GM21526 (cell line): ENCODE measurements at regions not wholly inside any gene's neighbourhood (a gene's known extent, or its start where the extent isn't known, plus 50 kb on each side); places are given as distances from the start of the nearest gene placed in this dataset.
"Not testable (repeated sequence)": the region's sequence is repeated elsewhere in the genome, so short reads cannot be mapped to it uniquely, and the experiment has no call there.

ENCODE experiments used
- ATAC-seq: cut with Tn5 transposase; IDR thresholded peaks from one replicate; pipeline ENCODE4 v1.9.1; 2021; ENCODE audit warnings: moderate library complexity; ENCODE audit not compliant: unreplicated experiment, low FRiP score

GRCh38 chr4:29276150-29276549, 1444.0 kb upstream of the PCDH7 start:
- ATAC-seq: no peak

DNA sequence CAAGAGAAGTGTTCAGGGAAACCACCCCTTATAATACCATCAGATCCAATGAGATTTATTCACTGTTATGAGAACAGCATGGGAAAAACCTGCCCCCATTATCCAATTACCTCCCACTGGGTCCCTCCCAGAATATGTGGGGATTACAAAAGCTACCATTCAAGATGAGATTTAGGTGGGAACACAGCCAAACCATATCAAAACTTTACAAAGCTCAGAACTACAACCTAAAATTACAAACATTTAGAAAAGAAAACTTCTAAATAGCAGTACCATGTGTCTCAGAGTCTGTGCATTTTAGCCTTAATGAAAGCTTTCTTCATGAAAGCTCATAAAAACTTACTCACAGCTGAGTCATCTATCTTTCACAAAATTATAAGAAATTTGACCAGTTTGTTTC, 1442.8 kb upstream of the PCDH7 start:
- ATAC-seq: no peak

DNA sequence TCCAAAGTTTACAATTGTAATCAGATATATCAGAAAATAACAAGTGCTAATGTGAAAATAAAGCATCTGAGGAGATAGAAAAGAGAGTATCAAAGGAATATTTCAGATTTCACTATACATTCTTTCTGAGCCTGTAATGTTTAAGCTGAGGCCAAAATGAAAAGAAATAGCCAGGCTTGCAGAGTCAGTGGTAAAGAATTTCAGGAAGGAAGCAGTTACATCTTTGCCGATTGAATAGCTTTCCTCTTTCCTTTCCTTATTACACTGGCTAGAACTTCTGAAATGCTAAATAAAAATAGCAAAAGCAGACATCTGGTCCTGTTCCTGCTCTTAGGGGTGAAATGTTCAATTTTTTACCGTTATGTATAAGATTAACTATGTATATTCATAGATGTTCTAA, 1441.6 kb upstream of the PCDH7 start:
- ATAC-seq: no peak

DNA sequence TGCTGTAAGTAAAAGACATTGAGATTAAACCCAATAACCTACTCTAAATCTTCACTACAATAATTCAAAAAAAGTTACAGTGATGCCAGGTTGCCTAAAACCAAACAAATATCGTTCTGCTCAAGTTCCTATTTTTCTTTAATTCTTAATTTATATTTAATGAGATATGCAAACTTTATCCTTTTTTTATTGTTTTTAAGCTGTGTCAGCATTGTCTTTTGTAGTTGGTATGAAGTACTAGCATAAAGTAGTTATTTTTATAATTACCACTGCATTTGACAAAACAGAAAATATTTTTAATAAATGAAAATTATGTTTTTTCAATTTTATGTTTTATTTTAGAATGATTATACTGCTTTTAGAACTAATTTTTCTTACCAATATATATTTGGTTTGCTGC, 1431.1 kb upstream of the PCDH7 start:
- no peak for ATAC-seq

- no peak for ATAC-seq
These were observed 1424.9 kb upstream of the PCDH7 start for GRCh38 chr4:29295280-29295679.

DNA sequence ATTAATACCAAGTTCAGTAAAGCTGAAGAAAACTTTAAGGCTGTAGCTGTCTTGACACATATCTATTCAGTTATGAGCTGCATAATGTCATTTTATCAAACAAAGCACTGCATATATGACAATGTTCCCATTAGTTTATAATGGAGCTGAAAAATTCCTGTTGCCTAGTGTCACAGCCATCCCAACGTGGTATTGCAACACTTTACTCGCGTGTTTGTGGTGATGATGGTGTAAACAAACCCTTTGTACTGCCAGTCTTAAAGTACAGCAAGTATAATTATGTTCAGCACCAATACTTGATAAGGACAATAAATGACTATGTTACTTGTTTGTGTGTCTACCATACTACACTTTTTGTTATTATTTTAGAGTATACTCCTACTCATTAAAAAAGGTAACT, 1415.6 kb upstream of the PCDH7 start:
- no peak for ATAC-seq

DNA sequence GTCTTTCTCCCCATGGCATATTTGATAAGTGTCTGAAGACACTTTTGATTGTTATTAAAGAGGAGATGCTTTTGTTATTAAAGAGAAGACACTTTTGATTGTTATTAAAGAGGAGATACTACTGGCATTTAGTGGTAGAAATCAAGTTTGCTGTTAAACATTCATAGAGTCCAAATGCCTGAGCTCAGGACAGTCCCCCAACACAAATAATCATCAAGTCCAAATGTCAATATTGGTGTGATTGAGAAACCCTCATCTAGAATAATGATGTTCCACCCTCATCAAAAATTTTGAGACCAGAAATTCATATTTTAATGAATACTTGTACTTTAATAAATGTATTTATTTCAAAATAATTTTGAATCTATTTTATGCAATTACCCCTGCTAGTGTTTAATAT, 1412.9 kb upstream of the PCDH7 start:
- no peak for ATAC-seq

GRCh38 chr4:29307755-29308154, 1412.4 kb upstream of the PCDH7 start:
- ATAC-seq: no peak

DNA sequence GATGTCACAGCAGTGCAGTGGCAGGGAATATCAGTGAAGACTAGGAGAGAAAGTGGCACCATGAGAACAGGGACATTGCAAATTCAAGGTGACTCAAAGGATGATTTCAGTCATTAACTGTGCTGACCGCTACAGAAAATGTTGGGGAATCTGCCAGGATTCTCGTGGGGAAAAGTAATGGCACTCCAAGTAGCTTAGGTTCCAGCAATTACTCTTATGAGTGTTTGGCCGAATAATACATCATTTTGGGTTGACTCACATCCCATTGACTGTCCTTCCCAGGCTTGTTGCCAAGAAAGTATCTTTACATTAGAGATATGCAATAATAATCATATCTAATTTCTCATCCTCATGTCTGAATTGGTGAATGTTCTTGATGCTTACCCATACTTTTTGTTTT, 1411.1 kb upstream of the PCDH7 start:
- no peak for ATAC-seq

DNA sequence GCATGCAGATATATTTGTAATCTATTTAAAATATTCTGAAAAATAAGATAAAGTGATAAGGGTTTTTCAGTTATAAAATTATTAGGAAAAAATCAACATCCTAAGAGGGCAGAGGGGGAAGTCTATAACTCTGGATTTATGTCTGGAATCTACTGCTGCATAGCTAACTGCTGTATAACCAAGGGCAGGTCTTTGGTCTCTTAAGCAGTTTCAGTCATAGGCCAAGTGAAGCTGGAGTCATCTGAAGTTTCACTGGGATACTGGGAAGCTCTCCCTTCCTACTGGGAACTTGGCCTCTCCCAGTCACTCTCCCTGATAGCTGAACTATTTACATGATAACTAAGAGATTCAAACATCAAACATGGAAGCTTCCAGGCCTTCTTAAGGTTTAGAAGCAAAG, 1409.9 kb upstream of the PCDH7 start:
- ATAC-seq: no peak

- no peak for ATAC-seq
These were observed 1408.9 kb upstream of the PCDH7 start for GRCh38 chr4:29311247-29311646.

DNA sequence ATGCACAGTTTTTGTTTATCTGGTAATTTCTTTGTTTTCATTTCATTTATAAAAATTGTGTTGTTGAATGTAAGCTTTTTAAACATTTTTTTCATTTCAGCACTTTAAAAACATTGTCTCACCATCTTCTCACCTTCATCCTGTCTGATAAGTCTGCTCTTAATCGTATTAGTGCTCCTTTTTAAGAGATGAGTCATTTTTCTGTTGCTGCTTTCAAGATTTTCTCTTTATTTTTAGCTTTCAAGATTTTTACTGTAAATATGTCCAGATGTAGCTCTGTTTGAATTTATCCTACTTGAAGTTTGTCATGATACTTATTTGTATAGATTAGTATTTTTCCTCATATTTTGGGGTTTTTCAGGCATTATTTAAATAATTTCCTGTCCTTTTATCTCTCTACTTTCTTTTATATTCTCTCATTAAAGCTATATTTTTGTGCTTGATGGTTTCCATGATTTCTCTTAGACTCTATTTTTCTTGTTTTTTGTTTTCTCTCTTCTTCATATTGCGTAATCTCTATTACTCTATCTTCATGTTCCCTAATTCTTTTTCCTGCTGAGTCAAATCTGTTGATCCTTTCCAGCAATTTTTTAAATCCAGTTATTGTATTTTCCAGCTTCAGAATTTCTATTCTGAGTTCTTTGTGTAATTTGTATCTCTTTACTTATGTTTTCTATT, 1400.4 kb upstream of the PCDH7 start:
- no peak for ATAC-seq

DNA sequence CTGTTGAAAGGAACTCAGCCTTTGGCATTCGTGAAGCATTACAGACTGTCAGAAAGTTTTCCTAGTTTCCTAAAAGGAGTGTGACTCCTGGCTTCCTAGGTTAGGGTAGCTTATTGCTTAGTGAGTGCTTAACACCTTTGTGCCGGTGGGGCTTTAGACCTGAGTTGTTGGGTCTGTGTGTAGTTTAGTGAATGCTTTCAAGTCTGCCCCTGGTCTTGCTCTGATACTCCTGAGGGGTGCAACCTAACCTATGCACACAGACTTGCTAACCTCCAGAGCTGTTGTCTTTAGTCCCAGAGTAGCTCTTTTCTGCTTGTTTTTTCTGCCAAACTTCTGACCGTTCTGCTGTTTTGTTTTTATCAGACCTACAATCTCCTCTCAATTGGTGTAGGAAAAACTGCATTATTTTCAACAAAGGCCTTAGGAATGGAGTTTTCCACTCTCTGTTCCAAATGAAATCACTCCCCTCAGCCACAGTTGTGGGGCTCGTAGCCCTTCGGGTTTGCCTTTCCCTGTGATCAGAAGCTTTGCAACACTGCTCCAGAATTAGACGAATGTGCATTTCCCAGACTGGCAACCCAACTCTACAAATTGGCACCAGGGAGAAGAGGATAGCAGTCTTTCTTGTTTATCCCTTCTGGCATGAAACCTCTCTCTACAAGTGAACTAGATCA, 1399.1 kb upstream of the PCDH7 start:
- ATAC-seq: no peak

- ATAC-seq: no peak
These were observed 1394.2 kb upstream of the PCDH7 start for GRCh38 chr4:29326004-29326403.

DNA sequence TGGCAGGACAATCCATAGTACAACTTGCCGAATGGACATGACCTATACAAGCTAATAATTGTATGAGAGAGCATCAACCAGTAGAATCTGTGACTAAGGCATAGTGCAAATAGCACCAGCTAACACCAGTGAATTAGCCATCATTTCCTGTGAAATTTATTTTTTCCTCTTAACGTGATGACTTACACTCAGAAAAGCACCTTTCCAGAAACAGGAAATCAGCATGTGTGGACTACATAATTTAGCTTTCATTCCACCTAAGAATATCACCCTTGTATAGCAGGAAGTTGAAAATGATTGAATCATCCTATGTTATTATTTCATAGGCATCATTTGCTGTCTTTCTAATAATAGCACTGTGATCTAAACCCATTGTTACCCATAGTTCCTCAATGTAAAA, 1393.4 kb upstream of the PCDH7 start:
- ATAC-seq: no peak

DNA sequence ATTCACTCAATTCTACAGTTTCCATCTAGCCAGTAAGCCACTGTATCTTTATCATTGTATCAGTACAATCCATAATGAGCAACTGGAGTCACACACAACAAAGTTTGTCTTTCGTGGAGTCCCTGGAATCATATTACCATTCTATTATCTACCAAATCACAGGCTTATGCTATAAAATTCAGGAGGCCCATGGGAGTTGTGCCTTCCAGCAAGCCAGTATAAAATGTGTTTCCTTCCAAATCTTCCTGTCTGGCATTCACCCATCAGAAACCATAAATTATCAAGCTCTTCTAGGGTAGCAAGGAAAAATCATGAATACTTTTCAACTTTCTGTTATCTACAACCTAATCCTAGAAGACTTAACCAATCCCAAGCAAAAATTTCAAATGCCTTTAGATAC, 1383.3 kb upstream of the PCDH7 start:
- no peak for ATAC-seq

- ATAC-seq: no peak
These were observed 1347.2 kb upstream of the PCDH7 start for GRCh38 chr4:29372971-29373370.

GRCh38 chr4:29375716-29376115, 1344.5 kb upstream of the PCDH7 start:
- no peak for ATAC-seq

DNA sequence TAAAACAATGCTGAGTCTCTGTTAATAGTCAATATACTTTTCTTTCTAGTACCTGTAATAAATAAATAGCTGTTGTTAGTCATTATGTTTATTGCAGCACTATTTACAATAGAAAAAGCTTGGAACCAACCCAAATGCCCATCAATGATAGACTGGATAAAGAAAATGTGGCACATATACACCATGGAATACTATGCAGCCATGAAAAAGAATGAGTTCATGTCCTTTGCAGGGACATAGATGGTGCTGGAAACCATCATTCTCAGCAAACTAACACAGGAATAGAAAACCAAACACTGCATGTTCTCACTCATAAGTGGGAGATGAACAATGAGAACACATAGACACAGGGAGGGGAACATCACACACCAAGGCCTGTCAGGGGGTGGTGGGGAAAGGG, 1341.9 kb upstream of the PCDH7 start:
- not testable (repeated sequence) for ATAC-seq

DNA sequence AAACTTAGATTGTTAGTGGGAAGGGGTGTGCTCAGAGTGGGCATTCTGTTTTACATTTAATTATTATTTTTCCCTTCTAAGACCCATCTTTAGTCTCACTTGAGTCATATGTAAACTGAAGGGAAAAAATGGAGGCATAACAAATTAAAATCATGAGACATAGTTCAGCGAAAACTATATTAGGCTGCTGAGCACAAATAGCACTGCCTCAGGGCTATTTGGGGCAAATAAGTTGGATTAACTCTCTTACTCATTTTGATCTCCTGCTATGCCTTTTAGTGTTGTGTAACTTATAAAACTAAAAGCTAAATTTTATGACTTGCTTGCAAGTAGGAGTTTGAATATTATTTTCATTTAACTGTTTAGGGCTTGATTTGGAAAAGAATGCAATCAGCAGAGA, 1329.2 kb upstream of the PCDH7 start:
- no peak for ATAC-seq

DNA sequence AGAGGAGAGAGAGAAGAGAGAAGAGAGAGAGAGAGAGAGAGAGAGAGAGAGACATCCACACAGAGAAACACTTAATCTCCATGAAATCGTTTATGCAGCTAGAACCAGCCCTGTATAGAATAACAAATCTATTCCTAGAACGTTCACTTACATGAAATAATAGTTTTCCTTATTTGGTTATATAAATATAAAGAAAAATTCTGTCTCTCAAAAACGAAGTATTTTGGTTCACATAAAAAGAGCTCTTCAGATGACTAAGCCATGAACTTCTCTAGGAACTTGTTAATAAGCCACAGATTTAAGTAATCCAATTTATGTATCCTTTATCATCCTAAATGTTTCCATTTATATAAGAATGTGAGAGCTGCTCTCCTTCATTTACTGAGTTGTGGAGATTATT, 1315.1 kb upstream of the PCDH7 start:
- no peak for ATAC-seq

- ATAC-seq: no peak
These were observed 1304.4 kb upstream of the PCDH7 start for GRCh38 chr4:29415771-29416170.
